MM.1S (cell line): ENCODE measurements at regions not wholly inside any gene's neighbourhood (a gene's known extent, or its start where the extent isn't known, plus 50 kb on each side); places are given as distances from the start of the nearest gene placed in this dataset.

Experiments used
- DNase-seq: peaks from one replicate; pipeline ENCODE4 v3.0.0-alpha.2; 2015
- H2AFZ ChIP-seq: fragments of 300-600 bp; sonication (generic); 2 replicates; pipeline ENCODE4 v1.6.0; 2016; ENCODE audit warnings: antibody characterized with exemption, low read length
- H3F3A ChIP-seq: fragments of 300-600 bp; sonication (generic); 2 replicates; pipeline ENCODE4 v1.6.1; 2016; ENCODE audit warnings: mild to moderate bottlenecking, antibody characterized with exemption, low read length, moderate library complexity, mixed read lengths; ENCODE audit not compliant: insufficient read depth
- H3K27ac ChIP-seq: fragments of 300-600 bp; sonication (generic); 2 replicates; pipeline ENCODE4 v1.5.1; 2016; ENCODE audit warnings: mild to moderate bottlenecking, low read length
- H3K27me3 ChIP-seq: fragments of 300-600 bp; sonication (generic); replicated peaks from 2 replicates; pipeline ENCODE4 v1.6.0; 2016; ENCODE audit warnings: low read length; ENCODE audit not compliant: insufficient read depth
- H3K36me3 ChIP-seq: fragments of 300-600 bp; sonication (generic); replicated peaks from 2 replicates; pipeline ENCODE4 v1.6.1; 2016; ENCODE audit warnings: mild to moderate bottlenecking, low read length, mixed read lengths; ENCODE audit not compliant: insufficient read depth
- H3K4me1 ChIP-seq: fragments of 300-600 bp; sonication (generic); 2 replicates; pipeline ENCODE4 v1.6.1; 2016; ENCODE audit warnings: low read length, mixed read lengths
- H3K4me2 ChIP-seq: fragments of 300-600 bp; sonication (generic); 2 replicates; pipeline ENCODE4 v1.6.0; 2016; ENCODE audit warnings: low read depth, low read length
- H3K4me3 ChIP-seq: fragments of 300-600 bp; sonication (generic); 2 replicates; pipeline ENCODE4 v1.5.1; 2016; ENCODE audit warnings: low read length, mixed read lengths
- H3K79me2 ChIP-seq: fragments of 300-600 bp; sonication (generic); 2 replicates; pipeline ENCODE4 v1.6.1; 2016; ENCODE audit warnings: mixed run types, low read length, mixed read lengths
- H3K9ac ChIP-seq: fragments of 300-600 bp; sonication (generic); 2 replicates; pipeline ENCODE4 v1.6.1; 2016; ENCODE audit warnings: low read length, mixed read lengths
- H3K9me2 ChIP-seq: fragments of 300-600 bp; sonication (generic); replicated peaks from 2 replicates; pipeline ENCODE4 v1.6.1; 2016; ENCODE audit warnings: mild to moderate bottlenecking, low read length, mixed read lengths; ENCODE audit not compliant: insufficient read depth
- H3K9me3 ChIP-seq: fragments of 300-600 bp; sonication (generic); replicated peaks from 2 replicates; pipeline ENCODE4 v1.6.1; 2016; ENCODE audit warnings: mild to moderate bottlenecking, low read length, mixed read lengths; ENCODE audit not compliant: insufficient read depth
- H4K20me1 ChIP-seq: fragments of 300-600 bp; sonication (generic); 2 replicates; pipeline ENCODE4 v1.6.1; 2016; ENCODE audit warnings: mild to moderate bottlenecking, low read length, moderate library complexity, mixed read lengths; ENCODE audit not compliant: insufficient read depth
- EZH2 ChIP-seq: fragments of 300-600 bp; sonication (generic); optimal IDR thresholded peaks from 2 replicates; pipeline ENCODE3; 2017; ENCODE audit warnings: low read depth, mild to moderate bottlenecking, antibody characterized with exemption, low read length, mixed read lengths
- EZH2phosphoT487 ChIP-seq: fragments of 300-600 bp; sonication (generic); IDR thresholded peaks from 2 replicates; pipeline ENCODE4 v1.6.1; 2018; ENCODE audit warnings: antibody characterized with exemption, low read length
- TF ChIP-seq, protein P1 (sequence below): fragments of 300-600 bp; sonication (generic); IDR thresholded peaks from 2 replicates; pipeline ENCODE4 v1.5.1; 2016; ENCODE audit warnings: antibody characterized with exemption, low read length, mixed read lengths

DNA sequence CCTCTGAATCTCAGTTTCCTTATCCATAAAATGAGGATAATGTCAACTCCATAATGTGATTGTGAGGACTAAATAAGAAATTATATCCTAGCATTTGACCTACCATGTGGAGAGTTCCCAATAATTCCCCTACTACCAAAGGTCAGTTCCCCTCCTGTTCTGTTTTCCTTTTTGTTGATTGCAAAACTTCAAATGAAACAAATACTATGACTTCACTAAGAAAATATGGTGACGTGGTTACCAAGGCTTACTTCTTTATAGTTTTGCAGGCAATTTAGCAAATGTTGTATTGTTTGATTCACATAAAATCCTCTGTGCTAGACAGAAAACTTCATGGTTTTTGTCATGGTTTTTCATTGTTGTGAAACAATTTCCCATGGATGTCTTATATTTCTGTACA, 153.8 kb upstream of the RORA start:
- no peak overlapping the region for H3K9ac ChIP-seq
- H3K4me1 ChIP-seq = no peaks in the 10 kb centered on the region
- no peaks in the 10 kb centered on the region for H3K36me3 ChIP-seq
- no peaks in the 10 kb centered on the region for H3K79me2 ChIP-seq
- no peak overlapping the region for H3K4me2 ChIP-seq
- H3K4me3 ChIP-seq = no peak overlapping the region
- no peak for DNase-seq
- no peaks in the 10 kb centered on the region for H3K9me3 ChIP-seq
- H2AFZ ChIP-seq = no peak overlapping the region
- no peaks in the 10 kb centered on the region for H3F3A ChIP-seq
- no peaks in the 10 kb centered on the region for H3K27me3 ChIP-seq
- no peaks in the 10 kb centered on the region for H3K9me2 ChIP-seq
- TF ChIP-seq EZH2phosphoT487 (no peak), EZH2 (no peak)
- TF ChIP-seq, protein P1, sequence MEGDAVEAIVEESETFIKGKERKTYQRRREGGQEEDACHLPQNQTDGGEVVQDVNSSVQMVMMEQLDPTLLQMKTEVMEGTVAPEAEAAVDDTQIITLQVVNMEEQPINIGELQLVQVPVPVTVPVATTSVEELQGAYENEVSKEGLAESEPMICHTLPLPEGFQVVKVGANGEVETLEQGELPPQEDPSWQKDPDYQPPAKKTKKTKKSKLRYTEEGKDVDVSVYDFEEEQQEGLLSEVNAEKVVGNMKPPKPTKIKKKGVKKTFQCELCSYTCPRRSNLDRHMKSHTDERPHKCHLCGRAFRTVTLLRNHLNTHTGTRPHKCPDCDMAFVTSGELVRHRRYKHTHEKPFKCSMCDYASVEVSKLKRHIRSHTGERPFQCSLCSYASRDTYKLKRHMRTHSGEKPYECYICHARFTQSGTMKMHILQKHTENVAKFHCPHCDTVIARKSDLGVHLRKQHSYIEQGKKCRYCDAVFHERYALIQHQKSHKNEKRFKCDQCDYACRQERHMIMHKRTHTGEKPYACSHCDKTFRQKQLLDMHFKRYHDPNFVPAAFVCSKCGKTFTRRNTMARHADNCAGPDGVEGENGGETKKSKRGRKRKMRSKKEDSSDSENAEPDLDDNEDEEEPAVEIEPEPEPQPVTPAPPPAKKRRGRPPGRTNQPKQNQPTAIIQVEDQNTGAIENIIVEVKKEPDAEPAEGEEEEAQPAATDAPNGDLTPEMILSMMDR = no peak
- H3K27ac ChIP-seq = no peak overlapping the region
- H4K20me1 ChIP-seq = no peaks in the 10 kb centered on the region

DNA sequence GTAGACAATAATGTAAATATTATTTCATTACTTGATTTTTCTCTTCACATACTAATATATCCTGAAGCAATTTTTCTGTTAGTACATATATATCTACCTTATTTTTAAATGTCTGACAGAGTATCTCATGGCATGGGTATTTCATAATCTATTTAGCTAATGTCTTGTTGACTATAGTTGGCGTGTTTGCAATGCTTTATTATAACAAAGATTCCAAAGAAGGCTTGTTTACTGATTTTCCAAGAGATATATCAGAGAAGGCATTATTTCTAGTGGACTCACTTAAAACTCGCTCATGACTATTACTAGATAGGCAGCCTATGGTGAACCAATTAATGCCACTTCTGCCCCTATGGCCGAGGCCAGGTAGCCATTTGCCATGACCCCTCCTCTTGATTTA, 152.4 kb upstream of the RORA start:
- H3K4me2 ChIP-seq = no peak overlapping the region
- H2AFZ ChIP-seq = no peak overlapping the region
- H4K20me1 ChIP-seq = no peaks in the 10 kb centered on the region
- H3K27me3 ChIP-seq = no peaks in the 10 kb centered on the region
- no peaks in the 10 kb centered on the region for H3K9me2 ChIP-seq
- H3K4me1 ChIP-seq = no peaks in the 10 kb centered on the region
- H3K79me2 ChIP-seq = no peaks in the 10 kb centered on the region
- no peaks in the 10 kb centered on the region for H3F3A ChIP-seq
- H3K9ac ChIP-seq = no peak overlapping the region
- H3K27ac ChIP-seq = no peak overlapping the region
- no peaks in the 10 kb centered on the region for H3K36me3 ChIP-seq
- TF ChIP-seq EZH2 (no peak), EZH2phosphoT487 (no peak)
- TF ChIP-seq, protein P1 = no peak
- no peaks in the 10 kb centered on the region for H3K9me3 ChIP-seq
- no peak overlapping the region for H3K4me3 ChIP-seq
- DNase-seq = no peak

DNA sequence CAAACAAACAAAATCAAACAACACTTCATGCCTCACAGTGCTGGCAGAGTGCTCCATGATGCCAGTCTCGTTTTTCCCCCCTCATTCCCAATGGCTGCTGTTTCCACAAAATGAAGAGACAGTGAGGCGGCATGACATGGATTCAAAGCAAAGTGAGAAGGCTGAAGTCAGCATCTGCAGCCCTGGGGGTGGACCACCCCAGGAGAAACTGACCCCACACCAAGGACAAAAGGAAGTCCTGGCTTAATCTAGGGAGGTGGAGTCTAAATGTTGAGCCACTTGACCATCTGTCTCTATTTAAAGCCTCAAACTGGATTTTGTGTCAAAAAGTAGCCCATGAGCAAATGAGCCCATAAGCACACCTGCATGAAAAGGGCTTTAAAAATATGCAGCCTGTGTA, 151.2 kb upstream of the RORA start:
- no peak overlapping the region for H3K27ac ChIP-seq
- H3K9ac ChIP-seq = no peak overlapping the region
- no peak overlapping the region for H3K4me3 ChIP-seq
- no peaks in the 10 kb centered on the region for H4K20me1 ChIP-seq
- H3K4me2 ChIP-seq = no peak overlapping the region
- H3K36me3 ChIP-seq = no peaks in the 10 kb centered on the region
- H3K9me2 ChIP-seq = no peaks in the 10 kb centered on the region
- no peaks in the 10 kb centered on the region for H3K27me3 ChIP-seq
- no peak overlapping the region for H2AFZ ChIP-seq
- no peak for DNase-seq
- H3K4me1 ChIP-seq = no peaks in the 10 kb centered on the region
- no peaks in the 10 kb centered on the region for H3K9me3 ChIP-seq
- no peaks in the 10 kb centered on the region for H3F3A ChIP-seq
- no peaks in the 10 kb centered on the region for H3K79me2 ChIP-seq
- no peak for TF ChIP-seq EZH2
- no peak for TF ChIP-seq EZH2phosphoT487
- TF ChIP-seq, protein P1 = no peak
